ENCODE measurements at regions not wholly inside any gene's neighbourhood (a gene's known extent, or its start where the extent isn't known, plus 50 kb on each side); places are given as distances from the start of the nearest gene placed in this dataset.

DNA sequence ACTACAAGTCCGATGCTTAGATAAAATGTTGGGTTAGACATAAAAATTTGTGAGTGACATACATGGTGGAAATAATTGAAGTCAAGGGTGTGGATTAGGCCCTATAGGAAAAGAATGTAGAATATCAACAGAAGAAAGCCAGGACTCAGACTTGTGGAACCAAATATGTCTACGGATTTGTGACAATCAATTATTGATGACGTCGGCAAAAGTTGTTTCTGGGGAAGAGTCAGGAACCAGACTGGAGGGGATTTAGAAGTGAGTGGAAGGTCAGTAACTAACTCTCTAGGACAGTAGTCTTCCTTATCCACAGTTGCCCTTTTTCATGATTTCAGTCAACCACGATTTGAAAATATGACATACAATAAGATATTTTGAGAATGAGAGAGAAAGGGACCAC lies 130.9 kb upstream of the TANK start:
- no peak for DNase-seq (ENCODE audit: low spot score)

DNA sequence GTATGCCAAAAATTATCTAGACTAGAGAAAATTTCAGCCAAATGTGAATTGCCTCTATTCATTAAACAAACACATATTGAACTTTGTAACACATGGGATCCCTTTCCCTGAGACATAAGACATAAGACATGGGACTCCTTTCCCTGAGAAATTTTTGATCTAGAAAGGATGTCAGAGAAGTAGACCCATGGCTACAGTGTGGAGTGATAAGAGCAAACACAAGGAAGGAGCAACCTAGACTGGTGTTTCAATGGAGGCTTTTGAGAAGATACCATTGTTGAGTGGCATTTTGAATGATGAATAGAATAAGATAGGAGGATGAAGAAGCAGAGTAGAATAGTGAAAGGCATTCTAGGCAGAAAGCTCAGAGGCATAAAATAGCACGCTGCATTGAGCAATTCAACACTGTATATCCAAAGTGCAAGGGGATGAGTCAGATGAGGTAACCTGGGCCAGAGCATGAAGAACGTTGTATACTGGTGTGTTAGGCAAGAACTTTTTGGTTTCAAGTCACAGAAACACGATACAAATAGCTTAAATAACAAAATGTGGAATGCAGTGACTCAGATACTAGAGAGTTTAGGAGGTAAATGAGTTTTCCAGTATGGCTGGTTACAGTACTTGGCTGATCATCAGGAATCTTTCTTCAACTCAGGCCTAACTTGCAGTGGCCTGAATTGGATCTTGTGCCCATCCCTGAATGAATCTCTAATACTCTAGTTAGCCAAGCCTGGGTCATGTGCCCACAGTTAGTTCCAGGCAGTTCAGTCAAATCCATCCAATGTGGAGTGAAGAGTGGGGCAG lies 129.8 kb upstream of the TANK start:
- DNase-seq (ENCODE audit: low spot score): peak; percentile 84

DNA sequence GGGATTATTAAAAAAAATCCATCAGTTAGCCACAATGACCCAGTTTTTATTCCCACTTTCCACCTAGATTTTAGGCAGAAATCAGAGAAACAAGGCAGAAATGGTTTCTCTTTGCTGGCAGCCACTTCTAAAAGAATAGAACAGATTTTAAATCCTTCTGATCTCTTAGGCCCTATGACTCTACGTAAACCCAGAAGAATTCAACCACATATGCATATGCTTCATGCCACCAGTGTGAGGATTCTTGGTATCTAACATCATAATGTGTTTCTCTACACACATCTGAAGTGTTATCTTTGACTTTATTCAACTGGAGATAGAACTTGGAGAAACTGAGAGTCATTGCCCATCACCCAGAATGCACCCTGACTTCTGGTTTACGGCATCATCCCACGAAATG lies 128.7 kb upstream of the TANK start:
- no peak for DNase-seq (ENCODE audit: low spot score)

DNA sequence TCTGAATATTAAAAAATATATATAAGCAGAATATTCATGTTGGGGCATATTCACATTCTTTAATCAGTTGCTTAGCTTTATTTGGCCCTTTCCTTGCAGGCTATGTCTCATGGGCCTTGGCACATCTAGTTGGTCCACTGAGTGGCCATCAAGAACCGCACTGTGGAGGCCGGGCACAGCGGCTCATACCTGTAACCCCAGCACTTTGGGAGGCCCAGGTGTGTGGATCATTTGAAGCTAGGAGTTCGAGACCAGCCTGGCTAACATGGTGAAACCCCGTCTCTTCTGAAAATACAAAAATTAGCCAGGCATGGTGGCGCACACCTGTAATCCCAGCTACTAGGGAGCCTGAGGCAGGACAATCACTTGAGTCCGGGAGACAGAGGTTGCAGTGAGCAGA lies 127.6 kb upstream of the TANK start:
- no peak for DNase-seq (ENCODE audit: low spot score)

DNA sequence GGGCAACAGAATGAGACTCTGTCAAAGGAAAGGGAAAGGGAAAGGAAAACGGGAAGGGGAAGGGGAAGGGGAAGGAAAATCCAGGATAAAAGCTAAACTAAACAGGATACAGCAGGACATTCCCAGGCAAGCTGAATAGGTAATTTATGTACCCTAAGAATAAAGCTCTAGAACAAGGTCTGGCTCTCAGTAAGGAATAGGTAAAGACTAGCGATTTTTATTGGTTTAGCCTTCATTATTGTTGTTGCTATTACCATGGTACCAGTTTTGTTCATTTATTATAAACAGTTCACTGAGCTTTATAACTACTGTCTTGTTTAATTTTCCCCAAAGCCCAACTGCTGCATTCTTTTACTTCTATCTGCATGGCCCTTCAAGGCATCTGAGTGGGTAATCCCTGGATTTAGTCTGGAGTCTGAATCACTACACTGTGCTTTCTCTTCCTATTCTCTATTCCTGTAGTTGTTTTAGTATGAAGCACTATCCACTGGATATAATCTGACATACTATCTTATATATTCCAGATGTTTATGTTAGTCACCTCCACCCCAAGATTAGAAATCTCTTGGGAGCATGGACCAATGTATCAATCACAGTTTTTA lies 127.1 kb upstream of the TANK start:
- no peak for DNase-seq (ENCODE audit: low spot score)

DNA sequence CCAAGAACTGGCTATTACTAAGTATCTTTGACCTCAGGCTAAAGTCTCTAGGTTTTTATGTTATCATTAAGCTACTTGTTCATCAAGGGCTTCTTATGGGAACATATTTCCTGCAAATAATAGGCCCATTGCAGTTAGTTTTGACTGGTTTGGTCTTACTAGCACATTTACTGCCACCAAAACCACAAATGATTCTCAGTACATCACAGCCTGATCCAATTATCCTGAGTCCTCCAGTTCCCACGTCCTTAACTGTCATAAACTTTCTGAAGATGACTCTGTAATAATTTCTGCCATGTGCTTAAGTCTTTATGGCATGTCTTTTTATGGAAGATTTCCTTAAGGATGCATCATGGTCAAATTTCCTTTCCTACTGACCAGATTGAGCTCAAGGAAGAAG lies 123.3 kb upstream of the TANK start:
- DNase-seq (ENCODE audit: low spot score): no peak

DNA sequence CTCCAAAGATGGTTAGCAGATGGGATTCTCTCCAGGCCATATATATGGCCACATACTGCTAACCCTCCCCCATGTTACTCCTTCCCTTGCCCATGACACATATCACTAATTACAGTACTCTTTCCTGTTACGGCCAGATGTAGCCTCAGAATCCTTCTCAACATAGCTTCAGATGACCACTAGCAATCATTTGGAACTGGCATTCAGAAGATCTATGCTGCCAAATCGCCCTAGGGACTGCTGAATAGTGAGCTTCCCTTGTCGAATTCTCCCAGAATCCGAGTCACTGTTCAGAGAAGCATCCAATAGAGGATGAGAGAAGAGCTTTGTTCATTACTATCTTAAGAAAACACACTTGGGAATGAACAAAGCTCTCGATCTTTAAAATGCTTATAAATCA lies 121.2 kb upstream of the TANK start:
- no peak for DNase-seq (ENCODE audit: low spot score)

DNA sequence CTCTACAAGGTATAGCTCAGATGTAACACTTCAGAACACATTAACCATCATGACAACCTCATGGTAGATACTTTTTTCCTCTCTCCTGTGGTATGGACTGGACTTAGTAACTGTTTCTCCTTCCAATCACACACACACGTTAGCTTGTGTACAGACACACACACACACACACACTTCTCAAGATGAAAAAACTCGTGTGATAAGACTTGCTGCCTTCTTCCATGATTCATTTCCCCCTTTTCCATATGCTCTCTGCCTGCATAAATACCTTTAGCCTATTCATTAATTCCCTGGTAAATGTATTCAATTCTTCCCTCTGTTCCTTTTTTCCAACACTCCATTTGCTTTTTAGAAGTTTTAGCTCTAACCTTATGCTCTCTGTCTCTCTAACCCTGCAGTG lies 118.9 kb upstream of the TANK start:
- no peak for DNase-seq (ENCODE audit: low spot score)

DNA sequence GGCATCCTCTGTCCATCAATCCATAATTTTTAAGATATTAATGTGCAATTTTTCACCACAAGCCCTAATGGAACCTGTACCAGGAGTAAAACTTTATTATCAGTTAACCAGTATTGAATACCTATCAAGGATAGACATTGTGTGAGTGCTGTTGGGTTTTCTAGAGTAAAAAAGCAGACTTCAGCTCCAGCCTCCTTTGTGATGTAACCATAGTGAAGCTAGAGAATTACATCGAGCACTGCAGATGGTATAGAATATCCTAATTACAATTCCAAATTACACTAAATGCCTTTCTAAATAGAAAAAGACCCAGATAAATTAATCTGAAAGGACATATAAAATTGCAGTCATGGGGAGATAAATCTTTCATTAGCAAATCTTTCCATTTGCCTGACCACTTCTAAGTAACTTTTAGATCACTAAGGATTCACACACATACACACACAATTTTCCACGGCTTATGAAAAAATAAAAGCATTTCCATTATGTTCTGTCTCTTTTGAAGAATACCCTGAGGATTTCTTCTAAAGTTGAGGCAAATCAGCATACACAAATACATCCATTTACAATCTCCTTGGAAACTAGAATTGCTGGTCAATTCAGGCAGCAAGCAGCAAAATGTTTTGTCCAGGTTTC lies 117.1 kb upstream of the TANK start:
- DNase-seq (ENCODE audit: low spot score): no peak

DNA sequence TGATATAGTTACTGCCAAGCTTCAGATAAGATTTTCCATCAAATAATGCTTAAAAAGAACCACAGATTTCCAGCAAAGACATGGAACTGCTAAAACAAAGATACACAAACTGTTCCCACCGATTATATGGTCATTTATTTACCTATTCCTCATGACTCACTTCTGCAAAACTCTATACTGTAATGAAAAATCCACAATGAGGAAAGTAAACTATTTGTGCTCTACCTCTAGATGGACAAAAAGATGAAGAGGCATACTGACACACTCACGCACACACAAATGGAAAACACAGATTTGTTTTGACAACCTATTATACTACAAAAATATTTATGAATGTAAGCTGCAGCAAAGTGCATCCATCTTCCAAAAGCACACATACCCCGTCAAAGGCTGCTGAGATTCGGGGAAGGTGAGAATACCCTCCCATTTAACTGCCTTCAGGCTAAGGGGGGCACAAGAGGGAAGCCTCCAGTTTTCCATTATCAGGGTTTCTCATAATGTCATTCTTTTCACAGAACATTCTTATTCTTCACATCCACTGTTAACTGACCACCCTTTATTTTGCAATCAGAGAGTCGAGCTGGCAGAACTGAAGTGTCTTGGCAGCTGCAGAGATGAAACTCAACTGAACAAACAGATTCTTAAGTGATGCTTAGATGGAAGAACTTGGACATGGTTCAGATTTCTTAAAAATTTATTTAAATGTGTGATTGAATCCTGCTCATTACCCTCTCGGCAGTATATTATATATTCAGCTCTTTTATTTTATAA lies 115.9 kb upstream of the TANK start:
- no peak for DNase-seq (ENCODE audit: low spot score)

DNA sequence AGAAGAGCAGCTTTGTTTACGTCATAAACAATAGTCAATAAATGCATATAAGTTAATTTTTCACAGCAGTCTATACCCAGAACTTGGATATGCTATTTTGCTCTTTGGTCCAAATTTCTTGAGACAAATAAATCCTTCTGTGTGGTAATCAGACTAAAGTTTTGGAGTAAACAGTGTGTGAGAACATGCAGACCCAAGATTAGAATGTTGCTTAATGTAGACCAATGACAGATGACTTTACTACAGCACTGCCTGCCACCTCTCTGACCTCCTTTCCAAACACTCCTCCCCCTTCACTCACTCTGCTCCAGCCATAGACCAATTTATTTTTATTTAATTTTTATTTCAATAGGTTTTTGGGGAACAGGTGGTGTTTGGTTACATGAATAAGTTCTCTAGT lies 115.3 kb upstream of the TANK start:
- DNase-seq (ENCODE audit: low spot score): no peak

DNA sequence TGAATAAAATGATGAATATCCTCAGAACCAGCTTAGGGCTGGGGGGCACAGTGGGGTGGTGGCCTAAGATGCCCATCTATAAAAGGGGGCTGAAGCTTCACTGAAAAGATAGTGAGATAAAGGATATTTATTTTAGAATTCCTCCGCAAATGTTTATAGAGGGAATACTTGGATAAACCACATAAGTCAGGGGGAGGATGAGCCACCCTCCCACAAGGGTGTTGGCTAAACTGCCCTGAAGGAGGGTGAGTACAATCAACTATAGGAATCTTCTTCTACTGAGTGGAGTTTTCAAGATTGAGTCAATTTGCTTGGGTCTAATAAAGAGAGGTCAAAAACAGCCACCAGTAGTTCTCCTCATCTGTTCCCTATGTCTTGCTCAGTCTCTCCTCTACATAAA lies 114.5 kb upstream of the TANK start:
- DNase-seq (ENCODE audit: low spot score): peak; percentile 52

DNA sequence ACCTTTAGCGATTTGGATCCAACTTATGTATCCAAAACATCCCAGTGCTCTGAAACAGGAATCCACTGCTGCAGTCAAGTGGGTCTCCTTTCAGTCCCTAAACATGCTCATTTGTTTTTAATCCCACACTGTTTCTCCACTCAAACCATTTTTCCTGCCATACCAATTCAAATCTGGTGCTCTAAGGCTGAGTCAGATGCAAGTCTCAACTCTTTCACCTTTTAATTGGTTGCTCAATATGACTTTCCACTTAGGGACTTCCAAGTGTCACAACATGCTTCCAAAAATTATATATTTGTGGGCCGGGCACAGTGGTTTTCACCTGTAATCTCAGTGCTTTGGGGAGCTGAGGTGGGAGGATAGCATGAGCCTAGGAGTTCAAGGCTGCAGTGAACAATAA lies 113.4 kb upstream of the TANK start:
- no peak for DNase-seq (ENCODE audit: low spot score)

DNA sequence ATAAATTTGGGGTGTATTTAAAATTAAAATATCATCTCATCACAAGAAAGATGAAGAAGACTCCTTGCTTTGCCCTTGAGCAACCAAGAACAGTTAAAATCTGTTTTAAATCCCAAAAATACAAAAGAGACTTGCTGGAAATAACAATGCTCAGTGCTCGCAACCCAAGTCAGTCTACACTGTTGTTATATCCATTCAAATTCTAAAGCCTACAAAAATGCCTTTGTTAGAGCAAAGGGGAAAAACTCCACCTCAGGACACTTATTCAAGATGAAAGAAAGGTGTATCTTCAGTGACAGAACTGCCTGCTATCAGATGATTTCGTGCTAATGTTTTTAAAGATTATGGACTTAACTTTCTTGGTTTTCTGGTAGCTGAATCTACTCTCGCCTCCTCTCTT lies 111.9 kb upstream of the TANK start:
- no peak for DNase-seq (ENCODE audit: low spot score)

DNA sequence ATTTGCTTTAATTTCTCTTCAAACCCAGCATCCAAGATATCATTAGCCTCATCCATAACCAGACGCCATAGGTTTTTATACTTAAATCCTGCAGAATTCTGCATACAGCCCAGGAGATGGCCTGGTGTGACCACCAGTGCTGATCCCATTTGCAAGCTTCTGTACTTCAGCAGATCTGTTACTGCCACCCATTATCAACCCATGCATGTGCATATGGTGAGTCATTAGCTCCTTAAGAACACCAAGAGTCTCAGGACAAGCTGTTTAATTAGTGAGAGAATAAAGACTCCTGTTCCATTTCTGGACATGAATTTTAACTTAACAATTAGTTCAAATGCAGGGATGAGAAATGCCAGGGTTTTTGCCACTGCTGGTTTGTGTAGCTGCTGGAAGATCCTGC lies 110.7 kb upstream of the TANK start:
- no peak for DNase-seq (ENCODE audit: low spot score)

DNA sequence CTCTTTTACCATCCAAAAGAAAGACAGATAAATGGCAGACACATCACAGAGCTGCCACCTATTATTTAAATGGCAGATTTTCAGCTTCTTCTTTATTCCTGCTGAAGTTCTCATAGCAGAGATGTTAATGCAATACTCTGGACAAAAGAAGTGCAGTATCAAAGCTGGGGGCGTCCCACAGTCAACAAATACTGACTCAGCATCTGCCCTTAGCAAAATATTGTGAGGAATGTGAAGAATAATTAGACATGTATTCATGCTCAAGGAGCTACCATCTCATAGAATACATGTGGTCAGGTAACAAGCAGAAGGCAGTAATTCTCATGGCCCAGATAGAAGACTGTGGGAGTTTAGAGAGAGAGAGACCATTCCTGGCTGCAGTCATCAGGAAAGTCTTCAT lies 108.0 kb upstream of the TANK start:
- DNase-seq (ENCODE audit: low spot score): no peak

DNA sequence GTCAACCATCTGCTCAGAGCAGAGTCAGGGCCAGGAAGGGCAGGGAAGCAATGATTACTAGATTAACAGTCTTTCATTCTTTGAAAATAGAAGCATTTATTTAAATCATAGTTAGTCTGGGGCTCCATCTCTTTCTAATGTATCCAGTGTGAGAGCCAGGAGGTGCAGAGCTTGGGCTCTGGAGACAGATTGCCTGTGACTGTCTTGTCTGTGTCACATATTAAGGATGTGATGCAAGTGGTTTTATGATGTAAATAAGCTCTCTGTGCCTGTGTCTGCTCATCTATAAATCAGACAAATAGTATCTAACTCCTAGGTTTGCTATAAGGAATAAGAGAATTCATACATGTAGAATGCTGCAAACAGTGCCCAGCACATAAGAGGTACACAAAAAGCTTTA lies 104.9 kb upstream of the TANK start:
- DNase-seq (ENCODE audit: low spot score): no peak

DNA sequence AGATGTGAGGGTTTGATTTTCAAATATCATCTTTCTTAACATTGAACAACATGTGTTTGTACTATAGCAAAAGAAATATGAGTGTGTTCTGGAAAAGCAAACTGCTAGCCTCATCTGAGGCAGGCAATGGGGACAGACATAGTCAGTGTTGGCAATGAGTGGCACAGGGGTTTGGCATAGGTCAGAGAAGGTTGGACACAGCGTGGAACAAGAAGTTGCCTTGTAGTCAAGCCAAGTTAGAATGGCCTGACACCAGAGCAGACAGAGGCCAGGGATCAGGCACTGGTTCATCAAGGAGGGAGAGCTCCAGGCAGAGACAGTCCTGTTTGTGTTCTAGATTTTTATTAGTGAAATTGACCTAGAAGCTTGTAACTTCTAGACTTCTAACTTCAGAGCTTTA lies 100.8 kb upstream of the TANK start:
- no peak for DNase-seq (ENCODE audit: low spot score)

DNA sequence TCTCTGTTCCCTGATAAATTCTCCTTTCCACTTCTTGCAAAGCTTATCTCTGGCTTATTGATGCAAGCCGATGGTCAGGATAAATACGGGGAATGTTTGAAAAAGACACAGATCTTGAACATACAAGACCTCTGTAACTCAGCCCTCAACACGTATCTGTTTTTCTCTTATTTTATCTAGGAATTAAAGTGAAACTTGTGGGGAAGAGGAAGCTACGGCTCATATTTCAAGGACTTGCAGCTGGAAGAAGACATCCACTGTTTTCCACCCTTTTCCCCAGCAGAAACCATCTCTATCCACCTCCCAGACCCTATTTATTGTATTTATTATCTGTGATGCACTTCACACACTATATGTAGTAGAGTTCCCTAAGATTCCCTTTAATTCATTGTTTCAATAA lies 98.4 kb upstream of the TANK start:
- no peak for DNase-seq (ENCODE audit: low spot score)

DNA sequence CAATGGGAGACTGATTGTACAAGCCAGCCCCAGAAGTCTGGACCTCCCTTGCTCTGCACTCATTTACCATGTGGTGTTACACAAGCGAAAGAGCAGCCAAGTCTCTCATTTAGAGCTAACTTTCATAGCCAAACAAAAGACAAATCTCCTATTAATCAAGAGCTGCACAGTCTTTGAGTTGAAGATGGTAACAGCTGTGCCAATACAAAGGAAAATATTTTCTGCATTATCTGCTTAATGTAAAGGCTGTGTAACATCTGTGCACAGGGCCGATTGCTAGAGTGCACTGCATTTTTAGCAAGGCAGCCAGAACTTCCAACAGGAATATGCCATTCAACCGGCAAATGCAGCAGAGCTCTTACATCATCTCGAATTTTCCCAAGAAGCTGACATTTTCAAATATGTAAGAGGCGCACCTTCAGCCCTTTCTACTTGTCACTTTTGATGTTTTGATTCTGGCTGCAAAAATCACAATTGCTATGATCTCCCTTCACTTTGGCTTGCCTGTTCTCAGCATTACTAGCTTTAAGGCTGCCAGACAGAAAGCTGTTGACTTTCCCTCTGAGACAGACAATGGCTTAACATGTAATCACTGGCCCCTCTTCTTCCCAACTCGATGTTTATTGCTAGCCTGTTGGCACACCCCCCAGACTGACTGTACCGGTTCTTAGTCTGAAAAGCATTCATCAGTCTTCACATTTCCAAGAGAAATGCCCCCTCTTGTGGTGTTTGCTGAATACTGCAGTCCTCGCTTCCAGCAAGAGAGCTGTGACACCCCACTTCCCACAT lies 96.9 kb upstream of the TANK start:
- DNase-seq (ENCODE audit: low spot score): peak; percentile 71

DNA sequence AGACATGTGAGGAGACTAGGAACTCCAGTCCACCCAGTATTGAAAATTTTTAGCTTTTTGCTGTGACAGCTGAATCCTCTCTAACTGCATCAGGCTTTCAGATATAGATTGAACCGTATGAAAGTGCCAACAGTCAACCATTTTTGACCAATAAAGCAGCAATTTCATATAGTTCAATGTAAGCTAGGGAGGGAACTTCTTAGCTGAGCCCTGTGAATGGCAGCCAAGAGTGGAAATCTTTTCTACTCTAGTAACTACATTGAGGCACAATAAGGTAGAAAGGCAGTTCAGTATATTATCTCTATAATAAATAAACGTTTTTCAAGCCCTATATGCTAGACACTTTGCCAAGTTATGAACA lies 96.3 kb upstream of the TANK start:
- no peak for DNase-seq (ENCODE audit: low spot score)

DNA sequence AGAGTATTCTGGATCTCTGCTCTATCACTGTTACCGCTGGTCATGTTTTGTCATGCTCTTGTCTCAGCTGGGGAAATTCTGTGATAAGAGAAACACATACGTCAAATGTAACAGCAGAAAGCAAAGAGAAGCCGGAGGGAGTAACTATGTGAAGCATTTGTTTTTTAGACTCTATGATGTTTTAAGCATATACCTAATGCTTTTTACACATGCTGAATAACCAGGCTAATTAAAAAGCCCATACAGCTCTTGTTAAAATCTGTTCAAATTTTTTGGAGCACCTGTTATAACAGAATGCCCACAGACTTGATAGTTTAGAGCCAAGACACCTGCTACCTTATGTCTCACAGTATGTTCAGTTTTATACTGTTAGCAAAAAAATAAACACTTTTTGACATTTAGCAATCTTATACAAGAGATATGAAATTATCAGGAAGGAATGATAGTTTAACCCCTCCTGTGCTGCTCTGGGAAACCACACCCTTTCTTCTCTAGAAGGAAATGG lies 92.3 kb upstream of the TANK start:
- DNase-seq (ENCODE audit: low spot score): no peak
